GM12878 (cell line): ENCODE measurements at regions not wholly inside any gene's neighbourhood (a gene's known extent, or its start where the extent isn't known, plus 50 kb on each side); places are given as distances from the start of the nearest gene placed in this dataset.

Experiments
- ATAC-seq: fragments of 200-7000 bp; cut with Tn5 transposase; 3 replicates; pipeline ENCODE4 v1.9.1; 2020; ENCODE audit warnings: mild to moderate bottlenecking, moderate library complexity
- BruUV-seq: library from RNA; stranded (reverse); fragments of 400-500 nt; replicated peaks from 2 replicates; lab custom pipeline; 2021; lab: Mats Ljungman, UMichigan
- CTCF ChIA-PET: fragments of 300-600 bp; sonication (Branson Sonifier 250); formaldehyde crosslinking; extraction: SDS; loops from one replicate; lab custom pipeline; 2021; ENCODE audit warnings: inconsistent platforms; lab: Yijun Ruan, JAX
- POLR2A ChIA-PET: fragments of 350-600 bp; formaldehyde crosslinking; extraction: SDS; loops from one replicate; lab custom pipeline; 2021; ENCODE audit warnings: inconsistent platforms; lab: Charles Lee
- RAD21 ChIA-PET: fragments of 300-600 bp; sonication (Branson Sonifier 250); formaldehyde crosslinking; loops from one replicate; lab custom pipeline; 2023; ENCODE audit warnings: antibody characterized with exemption; ENCODE audit not compliant: unreplicated experiment; lab: Charles Lee
- SMC1A ChIA-PET: fragments of 300-600 bp; sonication (Branson Sonifier 250); formaldehyde crosslinking; loops from one replicate; lab custom pipeline; 2023; ENCODE audit not compliant: unreplicated experiment, uncharacterized antibody; lab: Charles Lee
- DNase-seq: peaks from one replicate; pipeline ENCODE4 v3.0.0-alpha.2; 2011; ENCODE audit warnings: low read depth, low spot score
- FAIRE-seq: peaks from 3 replicates; lab custom pipeline; 2011; peaks lifted over from hg19 to GRCh38; lab: Jason Lieb, UNC
- H2AFZ ChIP-seq: 2 replicates; pipeline ENCODE4 v1.6.0; 2011; ENCODE audit warnings: low read depth, low read length, control low read depth; ENCODE audit not compliant: control insufficient read depth
- H3K27ac ChIP-seq: 2 replicates; pipeline ENCODE4 v1.5.1; 2011; ENCODE audit warnings: control low read depth; ENCODE audit not compliant: control insufficient read depth, insufficient read depth
- H3K27me3 ChIP-seq, 2 experiments: replicated peaks in 1 of 2; 2 replicates each; pipeline versions ENCODE4 v1.6.0 to v1.6.1; 2011; ENCODE audit warnings: low read length in 1 of 2; ENCODE audit not compliant: control insufficient read depth in 2 of 2, insufficient read depth in 2 of 2
- H3K36me3 ChIP-seq, 2 experiments: 2 replicates each; pipeline ENCODE4 v1.5.1; 2011; ENCODE audit warnings: low read length in 1 of 2; ENCODE audit not compliant: control insufficient read depth in 2 of 2, insufficient read depth in 2 of 2
- H3K4me1 ChIP-seq: 2 replicates; pipeline ENCODE4 v1.6.1; 2011; ENCODE audit warnings: mild to moderate bottlenecking, low read length, moderate library complexity, mixed read lengths; ENCODE audit not compliant: control insufficient read depth, insufficient read depth
- H3K4me2 ChIP-seq: 2 replicates; pipeline ENCODE4 v1.6.0; 2011; ENCODE audit warnings: control low read depth; ENCODE audit not compliant: control insufficient read depth, insufficient read depth
- H3K4me3 ChIP-seq: fragments of 200-600 bp; sonication (generic); 2 replicates; pipeline ENCODE4 v1.5.1; 2016
- H3K79me2 ChIP-seq: 2 replicates; pipeline ENCODE4 v1.6.0; 2011; ENCODE audit warnings: low read length; ENCODE audit not compliant: control insufficient read depth, insufficient read depth
- H3K9ac ChIP-seq: 2 replicates; pipeline ENCODE4 v1.8.0; 2011; ENCODE audit warnings: low read length, control low read depth, mixed read lengths; ENCODE audit not compliant: control insufficient read depth, insufficient read depth
- H3K9me3 ChIP-seq: replicated peaks from 3 replicates; pipeline ENCODE4 v1.5.1; 2011; ENCODE audit warnings: mild to moderate bottlenecking, low read length; ENCODE audit not compliant: control insufficient read depth, insufficient read depth
- H4K20me1 ChIP-seq: 2 replicates; pipeline ENCODE4 v1.6.0; 2011; ENCODE audit not compliant: control insufficient read depth, insufficient read depth
- BMI1 ChIP-seq: fragments of 450-650 bp; IDR thresholded peaks from 2 replicates; pipeline ENCODE4 v1.6.1; 2016; ENCODE audit warnings: mild to moderate bottlenecking, moderate library complexity, borderline replicate concordance
- CEBPZ ChIP-seq: fragments of 150-350 bp; IDR thresholded peaks from 2 replicates; pipeline ENCODE4 v1.6.1; 2016; ENCODE audit warnings: low read depth, low read length
- CHD1 ChIP-seq: IDR thresholded peaks from 2 replicates; pipeline ENCODE4 v1.6.1; 2012; ENCODE audit warnings: low read depth, low read length, improper control_type of control experiment
- CREB1 ChIP-seq: IDR thresholded peaks from 2 replicates; pipeline ENCODE4 v1.6.1; 2012; ENCODE audit warnings: low read depth, mild to moderate bottlenecking, inconsistent platforms
- EED ChIP-seq: sonication (generic); IDR thresholded peaks from 2 replicates; pipeline ENCODE4 v1.6.1; 2016; ENCODE audit warnings: antibody characterized with exemption, low read depth
- EGR1 ChIP-seq, 2 experiments: IDR thresholded peaks; 1 replicate in 1 of 2; 2 replicates in 1 of 2; pipeline ENCODE4 v1.6.1; 2011 to 2012; ENCODE audit warnings: low read depth in 2 of 2, low read length in 2 of 2, borderline replicate concordance in 1 of 2, mild to moderate bottlenecking in 1 of 2, moderate library complexity in 1 of 2
- HCFC1 ChIP-seq: fragments of 150-350 bp; IDR thresholded peaks from 2 replicates; pipeline ENCODE4 v1.6.1; 2014; ENCODE audit warnings: low read length
- MEF2A ChIP-seq: IDR thresholded peaks from 2 replicates; pipeline ENCODE4 v1.6.1; 2011; ENCODE audit warnings: low read depth, mild to moderate bottlenecking, low read length, moderate library complexity; ENCODE audit not compliant: insufficient read depth
- MTA3 ChIP-seq: IDR thresholded peaks from 2 replicates; pipeline ENCODE4 v1.6.1; 2012; ENCODE audit warnings: low read length, inconsistent platforms, borderline replicate concordance
- NFIC ChIP-seq: IDR thresholded peaks from 2 replicates; pipeline ENCODE4 v1.6.1; 2012; ENCODE audit warnings: low read depth, mild to moderate bottlenecking, inconsistent platforms, low read length, moderate library complexity
- NFYA ChIP-seq: IDR thresholded peaks from 2 replicates; pipeline ENCODE4 v1.6.1; 2011; ENCODE audit warnings: low read depth, mild to moderate bottlenecking, low read length, improper control_type of control experiment, borderline replicate concordance
- NR2C1 ChIP-seq: fragments of 450-650 bp; IDR thresholded peaks from 2 replicates; pipeline ENCODE4 v1.6.1; 2017; ENCODE audit warnings: antibody characterized with exemption, mild to moderate bottlenecking, moderate library complexity
- PAX8 ChIP-seq: fragments of 450-650 bp; IDR thresholded peaks from 2 replicates; pipeline ENCODE4 v1.6.1; 2017; ENCODE audit warnings: mild to moderate bottlenecking, moderate library complexity
- RUNX3 ChIP-seq: IDR thresholded peaks from 2 replicates; pipeline ENCODE4 v1.6.1; 2012; ENCODE audit warnings: low read length, inconsistent platforms
- ZBTB4 ChIP-seq: fragments of 450-650 bp; formaldehyde crosslinking; IDR thresholded peaks from 2 replicates; pipeline ENCODE4 v1.4.0; 2022; ENCODE audit warnings: mild to moderate bottlenecking, moderate library complexity
- WGBS: methylation state at CpG from one replicate; pipeline ENCODE4 v1.1.6; 2016; ENCODE audit warnings: low lambda C conversion rate; ENCODE audit not compliant: insufficient replicate concordance, insufficient coverage; ENCODE audit errors: missing lambda C conversion rate; 5-methylcytosine and 5-hydroxymethylcytosine counted together
- in situ Hi-C: fragments of 300-500 bp; cut with MboI; formaldehyde crosslinking; loops from 9 replicates; pipeline ENCODE4 v1.14.3; 2018; ENCODE audit warnings: mixed read lengths
- intact Hi-C: fragments of 100-400 bp; cut with micrococcal nuclease; formaldehyde crosslinking; loops from one replicate; pipeline ENCODE4 v1.14.2; 2022; ENCODE audit not compliant: unreplicated experiment

- TF ChIP-seq ZBTB4 (CRISPR knock-in tag) (no peak), NFIC (0 out of 2 replicates have a peak, but pooled peaks have one; percentile 16), EED (no peak), RUNX3 (0 out of 2 replicates have a peak, but pooled peaks have one; percentile 5), NR2C1 (no peak)
Measured at GRCh38 chr5:71907001-71907588, 188.0 kb downstream of the CARTPT start (continued).

DNA sequence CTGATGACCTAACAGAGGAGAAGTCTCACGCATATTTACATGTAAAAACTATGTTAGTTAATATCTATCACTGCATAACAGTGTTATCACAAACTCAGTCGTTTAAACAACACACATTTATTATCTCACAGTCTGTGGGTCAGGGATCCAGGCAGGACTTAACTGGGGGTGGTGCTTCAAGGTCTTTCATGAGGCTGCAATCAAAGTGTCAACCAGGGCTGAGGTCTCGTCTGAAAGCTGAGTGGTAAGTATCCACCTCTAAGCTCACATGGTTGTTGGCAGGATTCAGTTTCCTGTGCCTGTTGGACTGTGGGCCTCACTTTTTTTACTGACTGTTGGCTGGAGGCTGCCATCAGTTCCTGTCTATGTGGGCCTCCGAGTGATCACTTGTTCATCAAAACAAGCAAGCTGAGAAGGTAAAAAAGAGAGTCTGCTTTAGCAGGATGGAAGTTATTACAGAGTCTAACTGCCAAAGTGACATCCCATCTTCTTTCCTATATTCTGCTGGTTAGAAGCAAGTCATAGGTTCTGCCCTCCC, 188.6 kb downstream of the CARTPT start:
- BruUV-seq = no TSS peak
- no peak for TF ChIP-seq EGR1 (IDR thresholded peaks at IDR 0.05; ENCODE audit: borderline replicate concordance in 1 of 2, low read depth in 2 of 2, low read length in 2 of 2)
- no peak for TF ChIP-seq NFIC
- no peak for TF ChIP-seq EED
- no peak for TF ChIP-seq CREB1
- no peak for TF ChIP-seq MTA3
- TF ChIP-seq MEF2A = no peak
- no peak for TF ChIP-seq CHD1
- TF ChIP-seq BMI1 = no peak
- no peak for TF ChIP-seq PAX8
- no peak for TF ChIP-seq HCFC1
- no peak for TF ChIP-seq CEBPZ
- TF ChIP-seq NFYA = no peak

More for the DNA sequence above, 188.6 kb downstream of the CARTPT start:
- in situ Hi-C loops (no loop called here), intact Hi-C loops (no loop called here)
- H2AFZ ChIP-seq = peak overlapping the region; percentile 56
- ChIA-PET RAD21 (no interaction called here), SMC1A (no interaction called here), POLR2A (no interaction called here), CTCF (no interaction called here)
- no peaks in the 10 kb centered on the region for H4K20me1 ChIP-seq
- ATAC-seq = no peak; the same call in 2 of the 3 replicates
- FAIRE-seq = no peak
- H3K9ac ChIP-seq = no peak overlapping the region
- H3K27ac ChIP-seq = peak overlapping the region; percentile 55
- peaks cover 8% of the 10 kb centered on the region for H3K4me1 ChIP-seq
- no peaks in the 10 kb centered on the region; the same call in 1 of the 3 replicates for H3K9me3 ChIP-seq
- no peak for DNase-seq
- whole genome bisulfite sequencing = 59% methylated on average over 4 of the region's 4 CpGs
- no peaks in the 10 kb centered on the region for H3K79me2 ChIP-seq
- H3K27me3 ChIP-seq = no peaks in the 10 kb centered on the region
- no peaks in the 10 kb centered on the region for H3K36me3 ChIP-seq
- no peak overlapping the region for H3K4me2 ChIP-seq
- H3K4me3 ChIP-seq = no peak overlapping the region
